ENCODE measurements at regions not wholly inside any gene's neighbourhood (a gene's known extent, or its start where the extent isn't known, plus 50 kb on each side); places are given as distances from the start of the nearest gene placed in this dataset.

DNA sequence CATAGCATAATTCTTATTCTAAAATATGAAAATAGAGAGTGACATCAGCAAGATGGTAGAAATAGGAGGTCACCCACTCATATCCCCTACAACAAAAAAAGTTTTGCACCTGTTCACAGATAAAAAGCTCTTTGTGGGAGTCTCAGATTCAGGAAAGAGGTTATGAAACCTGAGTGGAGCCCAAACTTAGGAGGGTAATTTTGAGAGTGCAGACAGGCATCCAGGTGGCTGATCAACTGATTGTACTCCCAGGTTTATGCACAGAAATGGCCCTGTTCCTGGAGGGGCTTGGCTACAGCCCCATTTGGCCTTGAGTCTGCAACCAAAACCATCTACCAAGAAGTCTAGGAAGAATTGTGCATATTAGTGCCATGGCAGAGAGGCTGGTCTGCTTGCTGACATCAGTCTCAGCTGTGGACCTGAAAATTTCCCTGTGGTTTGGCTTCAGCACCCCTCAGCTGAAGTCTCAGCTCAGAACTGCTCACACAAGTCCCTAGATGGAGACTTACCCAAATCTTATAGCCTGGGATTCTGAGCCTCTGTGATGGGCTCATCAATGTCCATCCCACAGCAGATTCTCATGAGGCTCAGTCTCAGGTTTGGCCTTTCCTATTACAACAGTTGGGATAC lies 291.6 kb downstream of the IL20RB start:
- Mint-ChIP-seq H3K27me3 (ENCODE audit: low read depth) (peaks cover 5% of the 10 kb centered on the region), H3K9me3 (peaks cover 17% of the 10 kb centered on the region), H3K4me1 (no peaks in the 10 kb centered on the region), H3K36me3 (ENCODE audit: low read depth) (no peaks in the 10 kb centered on the region), H3K27ac (no peak overlapping the region), H3K4me3 (no peak overlapping the region)
- TF ChIP-seq, protein P1, sequence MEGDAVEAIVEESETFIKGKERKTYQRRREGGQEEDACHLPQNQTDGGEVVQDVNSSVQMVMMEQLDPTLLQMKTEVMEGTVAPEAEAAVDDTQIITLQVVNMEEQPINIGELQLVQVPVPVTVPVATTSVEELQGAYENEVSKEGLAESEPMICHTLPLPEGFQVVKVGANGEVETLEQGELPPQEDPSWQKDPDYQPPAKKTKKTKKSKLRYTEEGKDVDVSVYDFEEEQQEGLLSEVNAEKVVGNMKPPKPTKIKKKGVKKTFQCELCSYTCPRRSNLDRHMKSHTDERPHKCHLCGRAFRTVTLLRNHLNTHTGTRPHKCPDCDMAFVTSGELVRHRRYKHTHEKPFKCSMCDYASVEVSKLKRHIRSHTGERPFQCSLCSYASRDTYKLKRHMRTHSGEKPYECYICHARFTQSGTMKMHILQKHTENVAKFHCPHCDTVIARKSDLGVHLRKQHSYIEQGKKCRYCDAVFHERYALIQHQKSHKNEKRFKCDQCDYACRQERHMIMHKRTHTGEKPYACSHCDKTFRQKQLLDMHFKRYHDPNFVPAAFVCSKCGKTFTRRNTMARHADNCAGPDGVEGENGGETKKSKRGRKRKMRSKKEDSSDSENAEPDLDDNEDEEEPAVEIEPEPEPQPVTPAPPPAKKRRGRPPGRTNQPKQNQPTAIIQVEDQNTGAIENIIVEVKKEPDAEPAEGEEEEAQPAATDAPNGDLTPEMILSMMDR (IDR thresholded peaks at IDR 0.05; ENCODE audit: unreplicated experiment in 3 of 3) = no peak

DNA sequence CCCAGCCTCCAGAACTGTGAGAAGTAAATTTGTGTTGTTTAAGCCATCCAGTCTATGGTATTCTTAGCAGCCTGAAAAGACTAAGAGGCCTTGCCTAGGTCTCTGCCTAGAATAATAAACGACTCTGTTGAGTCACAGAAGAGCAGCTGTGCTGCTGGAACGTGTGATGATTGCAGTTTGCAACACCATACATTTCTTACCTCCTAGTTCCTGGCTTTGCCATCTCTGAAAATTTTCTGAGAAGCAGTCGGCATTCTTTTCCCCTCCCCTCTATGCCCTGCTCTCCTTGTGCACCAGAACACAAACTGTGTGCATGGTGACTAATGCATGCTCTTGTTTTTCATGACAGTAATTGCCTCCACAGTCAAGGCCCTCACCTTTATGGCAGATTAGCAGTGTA lies 301.3 kb downstream of the IL20RB start:
- Mint-ChIP-seq H3K4me3 (no peak overlapping the region), H3K9me3 (peaks cover 4% of the 10 kb centered on the region), H3K36me3 (ENCODE audit: low read depth) (no peaks in the 10 kb centered on the region), H3K27ac (no peak overlapping the region), H3K4me1 (peaks cover 10% of the 10 kb centered on the region), H3K27me3 (ENCODE audit: low read depth) (peaks cover 4% of the 10 kb centered on the region)
- TF ChIP-seq, protein P1 (IDR thresholded peaks at IDR 0.05; ENCODE audit: unreplicated experiment in 3 of 3) = no peak

DNA sequence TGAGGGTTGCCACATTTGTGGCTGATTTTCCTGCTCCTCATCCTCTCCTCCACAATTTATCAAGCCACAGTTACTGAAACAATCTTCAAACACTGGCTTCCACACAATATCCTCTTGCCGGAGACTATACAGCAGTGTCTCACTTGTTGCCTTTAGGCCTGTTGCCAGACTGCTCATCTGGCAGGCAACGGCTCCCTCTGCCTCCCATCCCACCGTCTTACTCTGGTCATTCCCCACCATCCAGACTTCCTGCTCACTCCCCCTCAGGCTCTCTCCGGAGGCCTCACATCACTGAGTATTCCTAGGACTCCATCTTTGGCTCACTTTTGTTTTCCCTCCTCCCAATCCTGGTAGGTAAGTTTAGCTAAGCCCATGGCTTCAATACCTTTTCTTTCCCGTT lies 301.9 kb downstream of the IL20RB start:
- no peaks in the 10 kb centered on the region for H3K36me3 Mint-ChIP-seq (ENCODE audit: low read depth)
- no peak overlapping the region for H3K27ac Mint-ChIP-seq
- H3K4me3 Mint-ChIP-seq = no peak overlapping the region
- H3K9me3 Mint-ChIP-seq = no peaks in the 10 kb centered on the region
- TF ChIP-seq, protein P1 (IDR thresholded peaks at IDR 0.05; ENCODE audit: unreplicated experiment in 3 of 3) = no peak
- peaks cover 16% of the 10 kb centered on the region for H3K4me1 Mint-ChIP-seq
- peaks cover 8% of the 10 kb centered on the region for H3K27me3 Mint-ChIP-seq (ENCODE audit: low read depth)

DNA sequence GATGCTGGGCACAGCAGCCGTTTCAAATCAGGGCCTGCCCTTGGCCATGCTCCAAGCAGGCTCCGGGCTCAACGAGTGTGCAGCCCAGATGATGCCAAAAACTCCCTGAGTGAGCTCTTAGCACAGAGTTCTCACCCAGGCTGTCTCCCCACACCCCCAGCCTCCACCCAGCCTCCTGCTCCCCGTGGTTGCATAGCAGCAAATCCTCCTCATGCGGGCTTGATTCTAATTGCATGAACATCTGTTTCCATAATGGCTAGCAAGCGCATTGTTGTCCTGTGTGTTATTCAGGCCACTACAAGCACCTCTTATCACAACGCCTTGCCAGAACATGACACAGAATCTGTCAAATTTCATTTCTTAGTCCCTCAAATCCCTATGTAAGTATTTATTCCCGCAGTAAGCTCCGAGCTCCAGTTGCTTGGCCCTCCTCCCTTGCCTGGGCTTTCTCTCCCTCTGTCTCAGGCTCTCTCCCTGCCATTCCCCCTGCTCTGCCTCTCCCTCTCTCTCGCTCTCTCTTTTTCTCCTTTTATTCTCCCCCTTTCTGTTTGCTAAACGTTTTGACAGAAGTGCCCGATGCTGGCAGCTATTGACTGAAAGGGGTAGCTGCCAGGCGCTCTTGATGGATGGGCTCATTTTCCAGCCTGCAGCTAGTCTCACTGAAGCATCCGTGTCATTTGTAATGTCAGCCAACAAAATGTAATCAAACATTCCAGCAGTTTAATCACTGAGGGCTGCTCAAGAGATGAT lies 306.5 kb downstream of the IL20RB start:
- H3K27ac Mint-ChIP-seq = peak overlapping the region in 1 of 3 experiments; percentile 6
- H3K4me1 Mint-ChIP-seq = peaks cover 20% of the 10 kb centered on the region
- H3K4me3 Mint-ChIP-seq = no peak overlapping the region
- H3K9me3 Mint-ChIP-seq = no peaks in the 10 kb centered on the region
- H3K27me3 Mint-ChIP-seq (ENCODE audit: low read depth) = peaks cover 4% of the 10 kb centered on the region
- TF ChIP-seq, protein P1 (IDR thresholded peaks at IDR 0.05; ENCODE audit: unreplicated experiment in 3 of 3) = no peak
- H3K36me3 Mint-ChIP-seq (ENCODE audit: low read depth) = no peaks in the 10 kb centered on the region

DNA sequence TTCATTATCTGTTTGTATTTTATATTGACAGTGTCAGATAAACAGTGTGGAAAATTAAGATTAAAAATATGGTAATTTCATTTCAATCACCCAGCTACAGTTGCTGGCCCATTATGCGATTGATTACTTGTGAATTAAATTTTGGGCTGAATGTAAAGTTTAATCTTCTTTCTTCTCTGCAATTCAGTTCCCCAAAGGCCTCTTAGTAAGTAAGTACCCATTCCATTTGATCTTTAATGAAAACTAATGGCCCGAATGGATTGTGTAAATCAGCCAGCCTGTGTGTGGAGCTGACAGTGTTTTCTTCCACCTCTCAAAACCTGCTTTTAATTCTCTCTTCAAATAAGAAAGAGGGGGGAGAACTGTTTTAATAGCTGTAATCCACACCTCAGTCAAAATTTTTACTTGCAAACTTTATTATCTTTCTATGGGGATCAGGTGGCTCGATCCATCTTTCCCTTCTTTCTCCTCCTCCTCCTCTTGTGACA lies 307.1 kb downstream of the IL20RB start:
- H3K36me3 Mint-ChIP-seq (ENCODE audit: low read depth) = no peaks in the 10 kb centered on the region
- no peaks in the 10 kb centered on the region for H3K9me3 Mint-ChIP-seq
- TF ChIP-seq, protein P1 (IDR thresholded peaks at IDR 0.05; ENCODE audit: unreplicated experiment in 3 of 3) = no peak
- H3K27me3 Mint-ChIP-seq (ENCODE audit: low read depth) = peaks cover 4% of the 10 kb centered on the region
- H3K27ac Mint-ChIP-seq = no peak overlapping the region
- no peak overlapping the region for H3K4me3 Mint-ChIP-seq
- H3K4me1 Mint-ChIP-seq = peaks cover 14% of the 10 kb centered on the region
